ENCODE measurements at regions not wholly inside any gene's neighbourhood (a gene's known extent, or its start where the extent isn't known, plus 50 kb on each side); places are given as distances from the start of the nearest gene placed in this dataset.

DNA sequence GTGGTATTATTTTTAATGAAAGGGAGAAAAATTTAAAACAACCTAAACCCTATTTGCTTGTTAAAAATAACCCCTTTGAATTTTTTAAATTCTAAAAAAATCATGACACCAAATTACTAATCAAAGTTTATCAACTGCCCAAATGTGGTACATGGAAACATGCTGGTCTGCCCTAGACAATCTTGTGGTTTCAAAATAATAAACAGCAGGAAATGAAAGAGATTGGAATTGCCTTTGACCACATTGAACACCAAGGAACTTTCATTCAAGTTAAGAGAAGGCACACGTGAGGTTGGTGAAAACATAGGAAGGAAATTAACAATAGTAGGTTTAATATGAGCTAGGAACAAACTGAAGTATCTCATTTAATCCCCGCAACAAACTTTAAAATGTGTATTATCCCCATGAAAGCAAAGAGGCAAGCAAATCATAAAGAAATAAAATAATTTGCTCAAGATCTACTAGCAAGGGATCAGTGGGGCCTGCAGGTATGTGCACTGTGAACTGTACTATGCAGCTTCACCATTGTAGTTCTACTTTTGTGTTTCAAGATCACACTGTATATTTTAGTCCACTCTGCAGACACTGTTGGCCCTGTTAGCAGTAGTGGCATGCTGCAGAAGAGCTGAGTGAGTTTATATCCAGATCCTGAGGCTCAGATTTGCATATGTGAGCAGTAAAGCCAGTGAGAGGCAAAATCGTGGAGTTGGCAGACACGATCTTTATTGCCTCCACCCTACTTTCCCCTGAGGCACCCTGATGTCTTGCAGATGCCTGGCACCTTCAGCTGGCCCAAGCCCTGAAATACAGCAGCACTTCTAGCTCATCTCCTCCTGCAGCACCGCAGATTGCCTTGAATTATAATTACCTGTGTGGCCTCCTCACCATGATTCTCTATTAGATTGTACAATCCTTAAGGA is 157.8 kb upstream of the TENT5A start:
- no peak for DNase-seq (ENCODE audit: extremely low read depth, insufficient read length)
- TF ChIP-seq, protein P1, sequence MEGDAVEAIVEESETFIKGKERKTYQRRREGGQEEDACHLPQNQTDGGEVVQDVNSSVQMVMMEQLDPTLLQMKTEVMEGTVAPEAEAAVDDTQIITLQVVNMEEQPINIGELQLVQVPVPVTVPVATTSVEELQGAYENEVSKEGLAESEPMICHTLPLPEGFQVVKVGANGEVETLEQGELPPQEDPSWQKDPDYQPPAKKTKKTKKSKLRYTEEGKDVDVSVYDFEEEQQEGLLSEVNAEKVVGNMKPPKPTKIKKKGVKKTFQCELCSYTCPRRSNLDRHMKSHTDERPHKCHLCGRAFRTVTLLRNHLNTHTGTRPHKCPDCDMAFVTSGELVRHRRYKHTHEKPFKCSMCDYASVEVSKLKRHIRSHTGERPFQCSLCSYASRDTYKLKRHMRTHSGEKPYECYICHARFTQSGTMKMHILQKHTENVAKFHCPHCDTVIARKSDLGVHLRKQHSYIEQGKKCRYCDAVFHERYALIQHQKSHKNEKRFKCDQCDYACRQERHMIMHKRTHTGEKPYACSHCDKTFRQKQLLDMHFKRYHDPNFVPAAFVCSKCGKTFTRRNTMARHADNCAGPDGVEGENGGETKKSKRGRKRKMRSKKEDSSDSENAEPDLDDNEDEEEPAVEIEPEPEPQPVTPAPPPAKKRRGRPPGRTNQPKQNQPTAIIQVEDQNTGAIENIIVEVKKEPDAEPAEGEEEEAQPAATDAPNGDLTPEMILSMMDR (IDR thresholded peaks at IDR 0.05; ENCODE audit: insufficient read depth, low read length, poor library complexity, severe bottlenecking), result no peak
- Histone ChIP-seq H3K27me3 (replicated peaks; ENCODE audit: control insufficient read depth, insufficient read depth, low read length) (no peaks in the 10 kb centered on the region), H3K4me3 (replicated peaks; ENCODE audit: low read depth, low read length) (no peak overlapping the region), H3K36me3 (ENCODE audit: control insufficient read depth, insufficient read depth, low read length) (no peaks in the 10 kb centered on the region)

DNA sequence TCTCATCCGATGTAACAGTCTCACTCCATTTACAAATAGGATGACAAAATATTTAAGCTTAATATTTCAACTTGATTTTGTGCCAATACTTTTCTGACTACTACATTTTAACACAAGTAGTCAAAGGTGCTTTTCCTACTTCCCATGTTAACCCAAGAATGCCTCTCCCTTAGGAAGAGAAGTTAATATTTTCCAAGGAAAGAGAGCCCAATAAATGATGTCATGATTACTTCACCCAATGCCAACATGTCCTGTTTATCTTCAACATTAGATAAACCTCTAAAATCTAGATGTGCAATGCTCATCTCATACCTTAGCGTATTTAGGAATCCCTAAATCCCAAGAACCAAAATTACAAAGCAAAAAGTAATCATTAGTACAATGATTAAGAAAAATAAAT is 156.7 kb upstream of the TENT5A start:
- DNase-seq (ENCODE audit: extremely low read depth, insufficient read length), result no peak
- TF ChIP-seq, protein P1 (IDR thresholded peaks at IDR 0.05; ENCODE audit: insufficient read depth, low read length, poor library complexity, severe bottlenecking), result no peak
- H3K4me3 ChIP-seq (replicated peaks; ENCODE audit: low read depth, low read length), result no peak overlapping the region
- H3K27me3 ChIP-seq (replicated peaks; ENCODE audit: control insufficient read depth, insufficient read depth, low read length), result no peaks in the 10 kb centered on the region
- no peaks in the 10 kb centered on the region for H3K36me3 ChIP-seq (ENCODE audit: control insufficient read depth, insufficient read depth, low read length)

DNA sequence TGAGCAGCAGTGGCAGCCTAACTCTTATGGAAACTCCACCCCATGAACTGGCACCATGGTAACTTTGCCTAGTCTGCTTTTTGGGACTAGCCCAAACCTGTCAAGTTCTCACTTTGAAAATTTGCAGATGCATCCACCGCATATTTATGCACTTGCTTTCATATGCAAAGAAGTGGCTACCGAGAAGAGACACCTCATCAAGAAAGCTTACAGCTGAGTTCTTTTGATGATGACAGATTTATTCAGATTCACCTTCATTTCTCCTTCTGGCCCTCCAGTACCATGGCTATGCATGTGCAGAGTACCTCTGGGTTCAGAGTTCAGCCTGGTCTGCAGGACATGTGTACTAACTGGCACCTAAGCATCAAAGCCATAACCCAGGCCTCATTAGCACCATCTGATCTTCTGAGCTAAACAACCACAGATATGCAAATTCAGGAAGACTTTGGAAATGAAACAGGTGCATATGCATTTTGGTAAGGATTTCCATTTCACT is 154.3 kb upstream of the TENT5A start:
- DNase-seq (ENCODE audit: extremely low read depth, insufficient read length), result no peak
- no peaks in the 10 kb centered on the region for H3K27me3 ChIP-seq (replicated peaks; ENCODE audit: control insufficient read depth, insufficient read depth, low read length)
- no peaks in the 10 kb centered on the region for H3K36me3 ChIP-seq (ENCODE audit: control insufficient read depth, insufficient read depth, low read length)
- no peak overlapping the region for H3K4me3 ChIP-seq (replicated peaks; ENCODE audit: low read depth, low read length)
- TF ChIP-seq, protein P1 (IDR thresholded peaks at IDR 0.05; ENCODE audit: insufficient read depth, low read length, poor library complexity, severe bottlenecking), result no peak

DNA sequence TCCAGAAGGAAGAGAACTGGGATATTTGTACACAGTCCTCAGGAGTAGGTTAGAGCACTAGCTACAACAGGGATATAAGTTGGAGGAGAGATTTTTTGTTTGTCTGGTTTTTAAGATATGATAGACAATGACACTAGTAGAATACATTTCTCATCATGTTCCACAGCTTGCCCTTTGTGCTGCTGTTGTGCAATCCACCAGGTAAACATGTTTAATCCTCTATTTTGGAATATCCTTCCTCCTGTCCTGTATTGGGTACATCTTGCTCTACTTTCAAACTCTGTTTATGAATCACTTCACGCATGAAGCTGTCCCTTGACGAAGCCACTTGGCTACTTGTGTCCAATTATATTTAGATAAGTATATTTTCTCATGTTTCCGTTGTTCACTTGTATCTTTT is 153.6 kb upstream of the TENT5A start:
- Histone ChIP-seq H3K36me3 (ENCODE audit: control insufficient read depth, insufficient read depth, low read length) (no peaks in the 10 kb centered on the region), H3K4me3 (replicated peaks; ENCODE audit: low read depth, low read length) (no peak overlapping the region), H3K27me3 (replicated peaks; ENCODE audit: control insufficient read depth, insufficient read depth, low read length) (no peaks in the 10 kb centered on the region)
- TF ChIP-seq, protein P1 (IDR thresholded peaks at IDR 0.05; ENCODE audit: insufficient read depth, low read length, poor library complexity, severe bottlenecking), result no peak
- DNase-seq (ENCODE audit: extremely low read depth, insufficient read length), result no peak

DNA sequence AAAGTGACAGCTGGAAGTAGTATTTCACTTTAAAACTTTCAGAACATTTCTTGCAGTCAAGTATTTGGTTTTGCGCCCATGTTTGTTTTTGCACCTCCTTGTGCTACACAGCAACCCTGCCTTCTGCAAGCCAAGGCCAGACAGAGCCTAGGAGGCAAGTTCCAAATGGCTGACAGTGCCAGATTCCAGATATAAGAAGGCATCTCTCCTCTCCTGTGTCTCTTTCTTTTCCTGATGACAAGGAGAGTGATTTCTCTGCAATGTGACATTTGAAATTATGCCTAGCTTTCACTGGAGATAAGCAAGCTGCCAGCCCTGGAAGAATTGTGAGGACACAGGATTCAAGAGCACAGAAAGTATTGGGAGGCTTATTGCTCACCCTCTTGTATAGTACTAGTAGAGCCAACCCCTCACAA is 149.1 kb upstream of the TENT5A start:
- TF ChIP-seq, protein P1 (IDR thresholded peaks at IDR 0.05; ENCODE audit: insufficient read depth, low read length, poor library complexity, severe bottlenecking), result no peak
- Histone ChIP-seq H3K27me3 (replicated peaks; ENCODE audit: control insufficient read depth, insufficient read depth, low read length) (no peaks in the 10 kb centered on the region), H3K36me3 (ENCODE audit: control insufficient read depth, insufficient read depth, low read length) (no peaks in the 10 kb centered on the region), H3K4me3 (replicated peaks; ENCODE audit: low read depth, low read length) (no peak overlapping the region)
- no peak for DNase-seq (ENCODE audit: extremely low read depth, insufficient read length)

All from GM06990 (cell line).